Ovary (tissue), 3 donors: ENCODE measurements at regions not wholly inside any gene's neighbourhood (a gene's known extent, or its start where the extent isn't known, plus 50 kb on each side); places are given as distances from the start of the nearest gene placed in this dataset.

Experiments used
- CTCF ChIP-seq, 3 donors: fragments of 450-650 bp in 2 of 3; fragments of 200-600 bp in 1 of 3; IDR thresholded peaks; one replicate each; pipeline versions ENCODE4 v1.5.1 to v1.8.0; 2016 to 2022; ENCODE audit warnings: antibody characterized with exemption in 3 of 3, mild to moderate bottlenecking in 1 of 3
- POLR2A ChIP-seq: fragments of 450-650 bp; IDR thresholded peaks from one replicate; pipeline ENCODE4 v1.6.1; 2017; ENCODE audit warnings: antibody characterized with exemption, mild to moderate bottlenecking, moderate library complexity
- donor health status: DM: no; HTN: no; CAD: no.

DNA sequence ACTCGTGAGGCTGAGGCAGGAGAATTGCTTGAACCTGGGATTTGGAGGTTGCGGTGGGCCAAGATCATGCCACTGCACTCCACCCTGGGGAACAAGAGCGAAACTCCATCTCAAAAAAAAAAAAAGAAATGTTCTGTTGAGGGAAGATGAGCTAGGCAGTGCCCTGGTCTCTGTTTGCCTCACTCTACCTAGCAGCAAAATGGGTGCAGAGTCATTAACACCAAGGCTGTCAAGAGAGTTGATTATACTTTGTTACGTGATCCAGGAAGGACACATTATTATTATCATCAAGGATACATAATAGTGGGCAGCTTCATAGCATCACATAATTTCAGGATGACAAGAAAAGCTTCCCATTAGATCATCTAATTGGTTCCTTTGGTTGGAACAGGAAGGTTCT, 84.3 kb upstream of the MAP1LC3B2 start:
- no peak for TF ChIP-seq CTCF (IDR thresholded peaks at IDR 0.05)
- TF ChIP-seq POLR2A = no peak
